ENCODE measurements at regions not wholly inside any gene's neighbourhood (a gene's known extent, or its start where the extent isn't known, plus 50 kb on each side); places are given as distances from the start of the nearest gene placed in this dataset.

DNA sequence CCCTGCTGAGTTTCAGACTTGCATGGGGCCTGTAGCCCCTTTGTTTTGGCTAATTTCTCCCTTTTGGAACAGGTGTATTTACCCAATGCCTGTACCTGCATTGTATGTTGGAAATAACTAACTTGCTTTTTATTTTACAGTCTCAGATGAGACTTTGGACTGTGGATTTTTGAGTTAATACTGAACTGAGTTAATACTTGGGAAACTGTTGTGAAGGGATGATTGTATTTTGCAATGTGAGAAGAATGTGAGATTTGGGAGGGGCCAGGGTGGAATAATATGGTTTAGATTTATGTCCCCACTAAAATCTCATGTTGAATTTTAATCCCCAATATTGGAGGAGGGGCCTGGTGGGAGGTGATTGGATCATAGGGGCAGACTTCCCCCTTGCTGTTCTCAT lies 99.1 kb upstream of the IRAK1BP1 start (continued):
- no peak for TF ChIP-seq TOX (CRISPR knock-in tag; IDR thresholded peaks at IDR 0.05; ENCODE audit: borderline replicate concordance)
- TF ChIP-seq, protein P1, sequence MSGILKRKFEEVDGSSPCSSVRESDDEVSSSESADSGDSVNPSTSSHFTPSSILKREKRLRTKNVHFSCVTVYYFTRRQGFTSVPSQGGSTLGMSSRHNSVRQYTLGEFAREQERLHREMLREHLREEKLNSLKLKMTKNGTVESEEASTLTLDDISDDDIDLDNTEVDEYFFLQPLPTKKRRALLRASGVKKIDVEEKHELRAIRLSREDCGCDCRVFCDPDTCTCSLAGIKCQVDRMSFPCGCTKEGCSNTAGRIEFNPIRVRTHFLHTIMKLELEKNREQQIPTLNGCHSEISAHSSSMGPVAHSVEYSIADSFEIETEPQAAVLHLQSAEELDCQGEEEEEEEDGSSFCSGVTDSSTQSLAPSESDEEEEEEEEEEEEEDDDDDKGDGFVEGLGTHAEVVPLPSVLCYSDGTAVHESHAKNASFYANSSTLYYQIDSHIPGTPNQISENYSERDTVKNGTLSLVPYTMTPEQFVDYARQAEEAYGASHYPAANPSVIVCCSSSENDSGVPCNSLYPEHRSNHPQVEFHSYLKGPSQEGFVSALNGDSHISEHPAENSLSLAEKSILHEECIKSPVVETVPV (CRISPR knock-in tag; IDR thresholded peaks at IDR 0.05) = no peak
- no peak for TF ChIP-seq OSR1 (CRISPR knock-in tag; IDR thresholded peaks at IDR 0.05)

DNA sequence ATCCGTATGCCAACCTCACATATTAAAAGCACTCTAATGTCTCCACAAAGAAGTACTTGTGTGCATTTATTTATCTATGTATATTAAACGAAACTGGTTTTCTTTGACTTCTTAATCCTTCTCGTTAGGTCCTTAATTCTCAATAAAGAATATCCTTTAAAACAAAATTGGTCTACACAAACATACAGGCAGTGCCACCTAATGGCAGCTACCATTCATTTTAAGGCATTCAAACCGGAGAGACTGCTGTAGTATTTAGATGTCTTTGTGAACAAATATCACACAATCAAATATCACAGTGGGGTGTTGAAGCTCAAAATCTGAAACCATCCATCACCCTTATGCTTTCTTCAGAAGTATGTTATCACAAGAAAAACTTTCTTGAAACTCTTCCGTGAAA lies 96.6 kb upstream of the IRAK1BP1 start:
- no peak for TF ChIP-seq OSR1 (CRISPR knock-in tag; IDR thresholded peaks at IDR 0.05)
- TF ChIP-seq RARB (CRISPR knock-in tag; IDR thresholded peaks at IDR 0.05) = no peak
- no peak for TF ChIP-seq TOX (CRISPR knock-in tag; IDR thresholded peaks at IDR 0.05; ENCODE audit: borderline replicate concordance)
- no peak for TF ChIP-seq ARNTL (CRISPR knock-in tag; IDR thresholded peaks at IDR 0.05; ENCODE audit: borderline replicate concordance, low read depth)
- TF ChIP-seq, protein P2, sequence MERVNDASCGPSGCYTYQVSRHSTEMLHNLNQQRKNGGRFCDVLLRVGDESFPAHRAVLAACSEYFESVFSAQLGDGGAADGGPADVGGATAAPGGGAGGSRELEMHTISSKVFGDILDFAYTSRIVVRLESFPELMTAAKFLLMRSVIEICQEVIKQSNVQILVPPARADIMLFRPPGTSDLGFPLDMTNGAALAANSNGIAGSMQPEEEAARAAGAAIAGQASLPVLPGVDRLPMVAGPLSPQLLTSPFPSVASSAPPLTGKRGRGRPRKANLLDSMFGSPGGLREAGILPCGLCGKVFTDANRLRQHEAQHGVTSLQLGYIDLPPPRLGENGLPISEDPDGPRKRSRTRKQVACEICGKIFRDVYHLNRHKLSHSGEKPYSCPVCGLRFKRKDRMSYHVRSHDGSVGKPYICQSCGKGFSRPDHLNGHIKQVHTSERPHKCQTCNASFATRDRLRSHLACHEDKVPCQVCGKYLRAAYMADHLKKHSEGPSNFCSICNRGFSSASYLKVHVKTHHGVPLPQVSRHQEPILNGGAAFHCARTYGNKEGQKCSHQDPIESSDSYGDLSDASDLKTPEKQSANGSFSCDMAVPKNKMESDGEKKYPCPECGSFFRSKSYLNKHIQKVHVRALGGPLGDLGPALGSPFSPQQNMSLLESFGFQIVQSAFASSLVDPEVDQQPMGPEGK (CRISPR knock-in tag; IDR thresholded peaks at IDR 0.05; ENCODE audit: borderline replicate concordance) = no peak
- no peak for TF ChIP-seq ZNF565 (CRISPR knock-in tag; conservative IDR thresholded peaks at IDR 0.05; ENCODE audit: low read depth)
- TF ChIP-seq ZFP30 (CRISPR knock-in tag; IDR thresholded peaks at IDR 0.05) = no peak
- TF ChIP-seq, protein P3, sequence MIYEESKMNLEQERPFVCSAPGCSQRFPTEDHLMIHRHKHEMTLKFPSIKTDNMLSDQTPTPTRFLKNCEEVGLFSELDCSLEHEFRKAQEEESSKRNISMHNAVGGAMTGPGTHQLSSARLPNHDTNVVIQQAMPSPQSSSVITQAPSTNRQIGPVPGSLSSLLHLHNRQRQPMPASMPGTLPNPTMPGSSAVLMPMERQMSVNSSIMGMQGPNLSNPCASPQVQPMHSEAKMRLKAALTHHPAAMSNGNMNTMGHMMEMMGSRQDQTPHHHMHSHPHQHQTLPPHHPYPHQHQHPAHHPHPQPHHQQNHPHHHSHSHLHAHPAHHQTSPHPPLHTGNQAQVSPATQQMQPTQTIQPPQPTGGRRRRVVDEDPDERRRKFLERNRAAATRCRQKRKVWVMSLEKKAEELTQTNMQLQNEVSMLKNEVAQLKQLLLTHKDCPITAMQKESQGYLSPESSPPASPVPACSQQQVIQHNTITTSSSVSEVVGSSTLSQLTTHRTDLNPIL (CRISPR knock-in tag; IDR thresholded peaks at IDR 0.05; ENCODE audit: low read depth) = no peak
- no peak for TF ChIP-seq ESRRG (CRISPR knock-in tag; IDR thresholded peaks at IDR 0.05)
- TF ChIP-seq GLIS3 (CRISPR knock-in tag; IDR thresholded peaks at IDR 0.05) = no peak
- TF ChIP-seq ZNF8 (CRISPR knock-in tag; IDR thresholded peaks at IDR 0.05) = no peak
- no peak for TF ChIP-seq CSDC2 (CRISPR knock-in tag; IDR thresholded peaks at IDR 0.05)
- no peak for TF ChIP-seq ZFP3 (CRISPR knock-in tag; IDR thresholded peaks at IDR 0.05)
- no peak for ATAC-seq

DNA sequence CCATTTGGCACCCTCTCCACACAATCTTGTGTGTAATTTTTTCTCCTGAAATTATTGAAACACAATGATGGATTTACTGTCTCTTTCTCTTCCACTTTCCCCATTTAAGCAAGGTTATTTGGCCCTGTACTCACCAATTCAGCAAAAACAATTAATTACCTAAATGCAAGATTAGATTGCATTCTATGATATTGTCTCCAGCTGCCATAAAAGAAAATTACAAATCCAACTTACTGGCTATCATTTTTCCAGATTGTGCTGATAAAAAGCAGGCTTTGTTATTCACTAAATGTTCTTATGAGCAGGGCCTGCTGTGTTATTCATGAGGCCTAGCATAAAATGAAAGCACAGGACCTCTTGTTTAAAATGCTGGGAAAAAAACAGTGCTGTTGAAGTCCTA lies 95.8 kb upstream of the IRAK1BP1 start:
- no peak for TF ChIP-seq SNAI2 (CRISPR knock-in tag; IDR thresholded peaks at IDR 0.05)
- TF ChIP-seq OSR1 (CRISPR knock-in tag; IDR thresholded peaks at IDR 0.05) = no peak
- TF ChIP-seq TCF4 (CRISPR knock-in tag; IDR thresholded peaks at IDR 0.05; ENCODE audit: borderline replicate concordance) = peak; percentile 73; the same call in 1 of the 2 replicates
- no peak; the same call in 2 of the 3 replicates for ATAC-seq

DNA sequence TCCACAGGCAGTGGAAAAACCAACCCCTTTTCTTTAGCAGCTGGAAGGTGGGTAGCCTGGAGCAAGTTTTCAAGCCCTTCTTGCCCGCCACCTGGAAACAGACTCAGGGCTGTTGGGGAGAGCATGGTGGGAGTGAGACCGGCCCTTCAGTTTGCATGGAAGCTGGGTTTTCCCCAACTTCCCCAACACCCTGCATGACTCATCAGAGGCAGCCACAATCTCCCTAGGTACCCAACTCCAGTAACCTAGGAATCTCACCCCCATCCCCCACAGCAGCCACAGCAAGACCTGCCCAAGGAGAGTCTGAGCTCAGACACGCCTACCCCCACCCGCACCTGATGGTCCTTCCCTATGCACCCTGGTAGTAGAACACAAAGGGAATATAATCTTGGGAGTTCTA lies 86.3 kb upstream of the IRAK1BP1 start:
- TF ChIP-seq ZNF8 (CRISPR knock-in tag; IDR thresholded peaks at IDR 0.05) = no peak
- no peak for TF ChIP-seq ESRRG (CRISPR knock-in tag; IDR thresholded peaks at IDR 0.05)
- TF ChIP-seq GLIS3 (CRISPR knock-in tag; IDR thresholded peaks at IDR 0.05) = no peak
- TF ChIP-seq, protein P4, sequence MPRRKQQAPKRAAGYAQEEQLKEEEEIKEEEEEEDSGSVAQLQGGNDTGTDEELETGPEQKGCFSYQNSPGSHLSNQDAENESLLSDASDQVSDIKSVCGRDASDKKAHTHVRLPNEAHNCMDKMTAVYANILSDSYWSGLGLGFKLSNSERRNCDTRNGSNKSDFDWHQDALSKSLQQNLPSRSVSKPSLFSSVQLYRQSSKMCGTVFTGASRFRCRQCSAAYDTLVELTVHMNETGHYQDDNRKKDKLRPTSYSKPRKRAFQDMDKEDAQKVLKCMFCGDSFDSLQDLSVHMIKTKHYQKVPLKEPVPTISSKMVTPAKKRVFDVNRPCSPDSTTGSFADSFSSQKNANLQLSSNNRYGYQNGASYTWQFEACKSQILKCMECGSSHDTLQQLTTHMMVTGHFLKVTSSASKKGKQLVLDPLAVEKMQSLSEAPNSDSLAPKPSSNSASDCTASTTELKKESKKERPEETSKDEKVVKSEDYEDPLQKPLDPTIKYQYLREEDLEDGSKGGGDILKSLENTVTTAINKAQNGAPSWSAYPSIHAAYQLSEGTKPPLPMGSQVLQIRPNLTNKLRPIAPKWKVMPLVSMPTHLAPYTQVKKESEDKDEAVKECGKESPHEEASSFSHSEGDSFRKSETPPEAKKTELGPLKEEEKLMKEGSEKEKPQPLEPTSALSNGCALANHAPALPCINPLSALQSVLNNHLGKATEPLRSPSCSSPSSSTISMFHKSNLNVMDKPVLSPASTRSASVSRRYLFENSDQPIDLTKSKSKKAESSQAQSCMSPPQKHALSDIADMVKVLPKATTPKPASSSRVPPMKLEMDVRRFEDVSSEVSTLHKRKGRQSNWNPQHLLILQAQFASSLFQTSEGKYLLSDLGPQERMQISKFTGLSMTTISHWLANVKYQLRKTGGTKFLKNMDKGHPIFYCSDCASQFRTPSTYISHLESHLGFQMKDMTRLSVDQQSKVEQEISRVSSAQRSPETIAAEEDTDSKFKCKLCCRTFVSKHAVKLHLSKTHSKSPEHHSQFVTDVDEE (CRISPR knock-in tag; IDR thresholded peaks at IDR 0.05) = no peak
- TF ChIP-seq, protein P2 (CRISPR knock-in tag; IDR thresholded peaks at IDR 0.05; ENCODE audit: borderline replicate concordance) = no peak
- TF ChIP-seq, protein P3 (CRISPR knock-in tag; IDR thresholded peaks at IDR 0.05; ENCODE audit: low read depth) = no peak
- no peak for TF ChIP-seq TOX (CRISPR knock-in tag; IDR thresholded peaks at IDR 0.05; ENCODE audit: borderline replicate concordance)
- no peak for TF ChIP-seq ZFP30 (CRISPR knock-in tag; IDR thresholded peaks at IDR 0.05)
- TF ChIP-seq ZNF70 (CRISPR knock-in tag; IDR thresholded peaks at IDR 0.05) = no peak
- TF ChIP-seq ZFP3 (CRISPR knock-in tag; IDR thresholded peaks at IDR 0.05) = no peak
- TF ChIP-seq ZNF565 (CRISPR knock-in tag; conservative IDR thresholded peaks at IDR 0.05; ENCODE audit: low read depth) = no peak
- no peak for TF ChIP-seq PPARA (CRISPR knock-in tag; IDR thresholded peaks at IDR 0.05; ENCODE audit: borderline replicate concordance)
- TF ChIP-seq RARB (CRISPR knock-in tag; IDR thresholded peaks at IDR 0.05) = no peak
- TF ChIP-seq, protein P1 (CRISPR knock-in tag; IDR thresholded peaks at IDR 0.05) = no peak
- no peak for TF ChIP-seq TCF4 (CRISPR knock-in tag; IDR thresholded peaks at IDR 0.05; ENCODE audit: borderline replicate concordance)
- TF ChIP-seq, protein P5, sequence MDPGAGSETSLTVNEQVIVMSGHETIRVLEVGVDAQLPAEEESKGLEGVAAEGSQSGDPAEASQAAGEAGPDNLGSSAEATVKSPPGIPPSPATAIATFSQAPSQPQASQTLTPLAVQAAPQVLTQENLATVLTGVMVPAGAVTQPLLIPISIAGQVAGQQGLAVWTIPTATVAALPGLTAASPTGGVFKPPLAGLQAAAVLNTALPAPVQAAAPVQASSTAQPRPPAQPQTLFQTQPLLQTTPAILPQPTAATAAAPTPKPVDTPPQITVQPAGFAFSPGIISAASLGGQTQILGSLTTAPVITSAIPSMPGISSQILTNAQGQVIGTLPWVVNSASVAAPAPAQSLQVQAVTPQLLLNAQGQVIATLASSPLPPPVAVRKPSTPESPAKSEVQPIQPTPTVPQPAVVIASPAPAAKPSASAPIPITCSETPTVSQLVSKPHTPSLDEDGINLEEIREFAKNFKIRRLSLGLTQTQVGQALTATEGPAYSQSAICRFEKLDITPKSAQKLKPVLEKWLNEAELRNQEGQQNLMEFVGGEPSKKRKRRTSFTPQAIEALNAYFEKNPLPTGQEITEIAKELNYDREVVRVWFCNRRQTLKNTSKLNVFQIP (CRISPR knock-in tag; IDR thresholded peaks at IDR 0.05; ENCODE audit: borderline replicate concordance, low read depth) = no peak
- ATAC-seq = no peak

Measured in SK-N-SH treated with all-trans-retinoic acid at 6 μM for 48 hours (cell line).